Stomach smooth muscle (tissue), 2 donors: ENCODE measurements at regions not wholly inside any gene's neighbourhood (a gene's known extent, or its start where the extent isn't known, plus 50 kb on each side); places are given as distances from the start of the nearest gene placed in this dataset.
A peak's percentile ranks its signal among the peaks of the same experiment; 100 is the strongest.
"Not testable (repeated sequence)": the region's sequence is repeated elsewhere in the genome, so short reads cannot be mapped to it uniquely, and the experiment has no call there.

Source experiments
- H3K27ac ChIP-seq: one replicate; pipeline ENCODE4 v1.7.0; 2013; ENCODE audit warnings: mild to moderate bottlenecking, low read length, inconsistent platforms
- H3K27me3 ChIP-seq, 2 donors: one replicate each; pipeline ENCODE4 v1.7.0; 2013; ENCODE audit warnings: low read length in 2 of 2; ENCODE audit not compliant: insufficient read depth in 2 of 2, control insufficient read depth in 1 of 2
- H3K36me3 ChIP-seq, 2 donors: one replicate each; pipeline ENCODE4 v1.7.0; 2013; ENCODE audit warnings: low read length in 2 of 2; ENCODE audit not compliant: control insufficient read depth in 2 of 2, insufficient read depth in 2 of 2
- H3K4me1 ChIP-seq: one replicate; pipeline ENCODE4 v1.7.0; 2013; ENCODE audit warnings: low read length; ENCODE audit not compliant: control insufficient read depth, insufficient read depth
- H3K4me3 ChIP-seq, 2 donors: one replicate each; pipeline ENCODE4 v1.7.0; 2013; ENCODE audit warnings: low read length in 2 of 2
- H3K9ac ChIP-seq, 2 donors: one replicate each; pipeline ENCODE4 v1.7.0; 2013; ENCODE audit warnings: low read length in 2 of 2, mild to moderate bottlenecking in 1 of 2
- H3K9me3 ChIP-seq, 2 donors: one replicate each; pipeline ENCODE4 v1.7.0; 2013; ENCODE audit warnings: low read length in 2 of 2; ENCODE audit not compliant: control insufficient read depth in 2 of 2
- donor health status: healthy.
- donor health status: Pancreatic carcinoma.

DNA sequence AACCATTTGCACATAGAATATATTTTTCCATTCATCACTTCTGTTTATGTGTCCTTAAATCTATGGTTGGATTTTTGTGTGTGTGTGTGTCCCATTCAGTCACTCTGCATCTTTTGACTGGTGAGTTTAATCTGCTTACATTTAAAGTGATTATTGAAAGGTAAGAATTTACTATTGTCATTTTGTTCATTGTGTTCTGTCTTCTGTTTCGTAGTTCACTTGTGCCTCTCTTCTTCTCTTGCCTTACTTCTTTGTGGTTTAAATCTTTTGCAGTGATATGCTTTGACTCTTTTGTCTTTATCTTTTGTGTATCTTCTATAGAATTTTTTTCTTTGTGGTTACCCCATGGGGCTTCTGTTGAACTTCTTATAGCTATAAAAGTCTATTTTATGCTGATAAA, 166.3 kb upstream of the UBE3A start:
- Histone ChIP-seq H3K27me3 (no peaks in the 10 kb centered on the region), H3K4me1 (peaks cover 10% of the 10 kb centered on the region), H3K9me3 (no peaks in the 10 kb centered on the region), H3K9ac (no peak overlapping the region), H3K36me3 (no peaks in the 10 kb centered on the region), H3K4me3 (no peak overlapping the region), H3K27ac (no peak overlapping the region)

DNA sequence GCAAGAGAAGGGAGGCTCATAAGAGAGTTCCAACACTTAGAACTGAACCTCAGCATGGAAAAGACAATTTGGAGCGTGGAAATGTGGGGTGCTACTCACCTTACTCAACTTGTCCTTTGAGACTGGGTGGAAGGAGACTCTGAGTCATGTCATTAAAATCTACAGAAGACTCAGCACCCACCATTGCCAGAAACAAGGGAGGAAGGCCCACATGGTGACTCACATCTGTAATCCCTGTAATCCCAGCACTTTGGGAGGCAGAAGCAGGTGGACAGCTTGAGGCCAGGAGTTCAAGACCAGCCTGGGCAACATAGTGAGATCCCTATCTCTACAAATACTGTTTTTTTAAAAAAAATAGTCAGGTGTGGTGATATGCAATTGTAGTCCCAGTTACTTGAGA, 161.9 kb upstream of the UBE3A start:
- Histone ChIP-seq H3K9ac (no peak overlapping the region), H3K4me3 (no peak overlapping the region)

DNA sequence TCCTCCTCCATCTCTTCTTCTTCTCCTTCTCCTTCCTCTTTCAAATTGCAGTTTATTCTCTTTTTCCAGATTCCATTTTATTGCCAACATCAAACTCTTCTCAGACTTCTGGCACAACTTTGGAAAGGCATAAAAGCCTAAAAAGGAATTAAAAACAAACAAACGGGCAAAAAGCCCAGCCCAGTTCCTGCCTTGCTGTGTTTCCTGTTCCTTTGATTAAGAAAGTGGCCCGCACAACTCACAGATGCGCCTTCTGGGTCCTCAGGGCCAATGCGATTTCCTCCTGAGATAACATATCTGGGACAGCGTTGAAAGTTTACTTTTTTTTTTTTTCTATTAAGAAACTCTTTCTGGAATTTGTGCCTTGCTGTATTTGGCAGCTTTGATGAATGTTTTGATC, 158.7 kb upstream of the UBE3A start:
- Histone ChIP-seq H3K9me3 (peaks cover 0 to 4% of the 10 kb centered on the region in 2 donors), H3K27me3 (no peaks in the 10 kb centered on the region), H3K4me1 (peaks cover 3% of the 10 kb centered on the region), H3K27ac (no peak overlapping the region), H3K4me3 (peak overlapping the region in 1 of 2 donors; percentile 59), H3K9ac (no peak overlapping the region), H3K36me3 (no peaks in the 10 kb centered on the region)

More for the DNA sequence above, 161.9 kb upstream of the UBE3A start:
- peaks cover 3% of the 10 kb centered on the region for H3K4me1 ChIP-seq
- no peaks in the 10 kb centered on the region for H3K27me3 ChIP-seq
- H3K27ac ChIP-seq: no peak overlapping the region
- no peaks in the 10 kb centered on the region for H3K36me3 ChIP-seq
- no peaks in the 10 kb centered on the region for H3K9me3 ChIP-seq

DNA sequence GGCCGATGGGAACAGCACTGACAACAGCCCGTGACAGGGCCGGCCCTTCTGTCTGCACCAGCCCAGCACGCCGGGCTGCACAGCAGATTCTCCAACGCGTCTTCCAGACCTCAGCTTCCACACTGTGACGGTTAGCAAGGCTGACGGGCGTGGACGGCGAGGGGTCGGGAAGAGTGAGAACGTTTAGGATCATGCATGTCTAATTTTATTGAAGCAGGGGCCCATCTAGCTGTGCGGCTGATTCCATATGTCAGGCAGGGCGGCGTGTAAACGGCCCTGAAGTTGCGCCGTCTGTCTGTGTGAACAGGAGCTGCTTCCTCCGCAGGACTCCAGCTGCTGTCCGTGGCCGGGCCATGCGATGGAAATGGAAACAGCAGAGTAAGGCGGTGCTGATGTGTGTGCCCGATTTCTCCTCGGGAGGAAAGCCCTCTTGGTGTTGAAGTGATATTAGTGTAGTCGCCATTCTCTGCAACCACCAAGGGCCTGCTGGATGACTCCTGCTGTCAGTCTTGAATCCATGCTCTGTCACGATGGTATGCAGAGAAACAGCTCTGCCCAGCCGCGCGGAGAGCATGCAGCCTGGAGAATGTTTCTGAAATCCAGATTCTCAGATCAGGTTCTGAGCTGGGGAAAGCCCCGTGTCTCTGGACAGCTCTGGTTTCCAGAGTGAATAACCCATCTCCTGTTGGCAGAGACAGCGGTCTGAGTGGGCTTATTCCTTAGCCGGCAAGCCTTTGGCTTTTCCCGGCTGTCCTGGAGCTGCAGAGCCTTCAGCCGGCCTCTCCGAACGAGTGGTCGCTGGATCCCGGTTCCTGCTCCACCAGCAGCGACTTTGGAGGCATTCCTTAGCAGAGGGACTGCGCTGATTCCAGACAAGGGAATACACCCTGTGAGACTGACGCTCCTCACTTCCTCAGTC, 158.1 kb upstream of the UBE3A start:
- Histone ChIP-seq H3K36me3 (no peaks in the 10 kb centered on the region), H3K4me3 (peak overlapping the region in 1 of 2 donors; percentile 59), H3K9me3 (peaks cover 0 to 4% of the 10 kb centered on the region in 2 donors), H3K27ac (no peak overlapping the region), H3K27me3 (no peaks in the 10 kb centered on the region), H3K9ac (no peak overlapping the region), H3K4me1 (peaks cover 3% of the 10 kb centered on the region)

DNA sequence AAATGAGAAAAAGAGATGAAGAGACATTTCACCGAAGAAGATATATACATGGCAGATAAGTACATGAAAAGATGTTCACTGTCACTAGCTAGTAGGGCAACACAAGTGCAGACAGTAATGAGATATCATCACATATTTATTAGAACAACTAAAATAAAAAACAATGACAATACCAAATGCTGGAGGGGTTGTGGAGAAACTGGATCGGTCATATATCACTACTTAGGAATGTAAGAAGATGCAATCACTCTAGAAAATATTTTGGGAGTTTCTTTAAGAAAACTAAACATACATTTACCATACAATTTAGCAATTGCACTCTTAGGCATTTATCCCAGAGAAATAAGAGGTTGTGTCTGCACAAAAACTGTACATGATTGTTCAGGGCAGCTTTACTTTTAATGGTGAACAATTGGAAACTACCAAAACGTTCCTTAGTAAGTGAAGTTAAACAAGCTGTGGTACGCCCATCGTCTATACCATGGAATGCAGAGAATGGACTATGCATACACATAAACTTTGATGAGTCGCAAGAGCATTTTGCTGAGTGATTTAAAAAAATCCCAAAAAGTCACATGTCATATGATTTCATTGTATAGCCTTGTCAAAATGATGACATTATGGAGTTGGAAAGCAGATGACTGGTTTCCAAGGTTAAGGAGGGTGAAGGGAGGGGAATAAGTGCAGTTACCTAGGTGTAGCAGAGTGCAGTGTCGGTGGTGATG, 149.0 kb upstream of the UBE3A start:
- no peak overlapping the region for H3K4me3 ChIP-seq
- H3K27ac ChIP-seq: no peak overlapping the region
- H3K36me3 ChIP-seq: no peaks in the 10 kb centered on the region
- H3K4me1 ChIP-seq: no peaks in the 10 kb centered on the region
- H3K27me3 ChIP-seq: no peaks in the 10 kb centered on the region
- peaks cover 3% of the 10 kb centered on the region in 2 donors for H3K9me3 ChIP-seq
- no peak overlapping the region for H3K9ac ChIP-seq

DNA sequence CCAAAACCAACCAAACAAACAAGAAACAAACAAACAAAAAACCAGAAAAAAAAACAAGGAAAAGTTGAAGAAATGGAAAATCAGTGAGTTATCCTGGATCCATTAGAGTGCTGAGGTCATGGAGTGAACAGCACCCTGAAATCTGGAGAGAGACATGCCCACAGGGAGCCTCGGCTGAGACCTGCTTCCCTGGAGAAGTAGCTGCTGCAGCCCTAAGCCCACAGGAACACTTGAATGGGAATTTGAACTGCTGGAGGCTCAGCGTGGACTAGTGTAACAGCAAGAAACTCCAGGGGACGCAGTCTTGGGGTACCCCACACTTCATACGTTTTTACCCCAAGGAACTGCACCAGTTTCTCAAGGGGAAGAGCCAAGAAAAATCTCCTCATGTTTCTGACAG, 144.1 kb upstream of the UBE3A start:
- no peaks in the 10 kb centered on the region for H3K4me1 ChIP-seq
- no peaks in the 10 kb centered on the region for H3K36me3 ChIP-seq
- H3K9me3 ChIP-seq: peaks cover 0 to 3% of the 10 kb centered on the region in 2 donors

DNA sequence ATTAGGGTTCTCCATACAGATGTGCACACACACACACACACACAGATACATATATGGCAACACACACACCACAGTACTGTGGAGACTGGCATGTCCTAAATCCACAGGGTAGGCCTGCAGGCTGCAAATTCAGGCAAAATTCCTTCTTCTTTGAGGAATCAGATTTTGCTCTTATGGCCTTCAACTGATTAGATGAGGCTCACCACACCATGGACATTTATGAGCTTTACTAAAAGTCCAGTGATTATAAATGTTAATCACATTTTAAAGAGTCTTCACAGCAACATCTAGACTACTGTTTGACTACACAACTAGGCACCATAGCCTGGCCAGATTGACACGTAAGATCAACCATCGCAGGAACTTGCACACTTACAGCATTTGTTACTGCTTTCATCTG, 140.3 kb upstream of the UBE3A start:
- H3K36me3 ChIP-seq: no peaks in the 10 kb centered on the region
- no peak overlapping the region for H3K4me3 ChIP-seq
- H3K9me3 ChIP-seq: no peaks in the 10 kb centered on the region
- H3K4me1 ChIP-seq: no peaks in the 10 kb centered on the region
- no peak overlapping the region for H3K9ac ChIP-seq
- H3K27me3 ChIP-seq: no peaks in the 10 kb centered on the region
- no peak overlapping the region for H3K27ac ChIP-seq

More for the DNA sequence above, 144.1 kb upstream of the UBE3A start:
- Histone ChIP-seq H3K27ac (no peak overlapping the region), H3K4me3 (no peak overlapping the region), H3K27me3 (no peaks in the 10 kb centered on the region), H3K9ac (no peak overlapping the region)

DNA sequence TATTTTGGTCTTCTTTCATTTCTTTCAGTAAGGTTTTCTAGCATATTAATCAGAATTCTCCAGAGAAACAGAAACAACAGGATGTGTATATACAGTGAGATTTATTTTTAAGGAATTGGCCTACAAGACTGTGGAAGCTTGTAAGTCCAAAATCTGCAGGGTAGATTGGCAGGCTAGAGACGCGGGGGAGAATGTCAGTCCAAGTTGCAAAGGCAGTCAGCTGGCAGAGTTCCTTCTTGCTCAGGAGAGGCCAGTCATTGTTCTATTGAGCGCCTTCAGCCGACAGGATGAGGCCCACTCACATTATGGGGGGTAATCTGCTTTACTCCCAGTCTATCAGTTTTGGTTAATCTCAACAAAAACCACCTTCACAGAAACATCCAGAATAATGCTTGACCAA, 133.4 kb upstream of the UBE3A start:
- Histone ChIP-seq H3K27me3 (no peaks in the 10 kb centered on the region), H3K4me3 (no peak overlapping the region), H3K27ac (no peak overlapping the region), H3K36me3 (no peaks in the 10 kb centered on the region), H3K9ac (no peak overlapping the region), H3K4me1 (peaks cover 32% of the 10 kb centered on the region), H3K9me3 (no peaks in the 10 kb centered on the region)

DNA sequence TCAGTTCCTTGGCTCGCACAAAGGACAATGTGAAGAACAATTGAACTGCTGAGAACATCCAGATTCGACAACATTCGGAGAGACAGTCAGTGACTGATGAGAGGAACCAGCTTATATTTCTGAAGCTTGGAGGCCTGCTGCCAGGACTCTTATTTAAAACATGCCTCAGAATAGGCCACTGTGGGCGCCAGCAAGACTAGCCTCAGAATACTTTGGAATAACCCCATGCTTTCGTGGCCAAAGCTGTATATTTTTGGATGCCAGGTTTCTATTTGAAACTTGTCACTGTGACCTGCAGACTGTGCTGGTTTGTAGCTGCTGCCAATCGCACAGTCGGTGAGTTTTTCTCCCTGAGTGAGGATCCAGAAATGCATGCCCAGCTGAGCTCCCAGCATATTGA, 129.9 kb upstream of the UBE3A start:
- Histone ChIP-seq H3K4me3 (peak overlapping the region in 1 of 2 donors; percentile 15), H3K36me3 (no peaks in the 10 kb centered on the region), H3K27me3 (no peaks in the 10 kb centered on the region), H3K4me1 (peaks cover 32% of the 10 kb centered on the region), H3K9me3 (no peaks in the 10 kb centered on the region), H3K9ac (no peak overlapping the region), H3K27ac (no peak overlapping the region)

DNA sequence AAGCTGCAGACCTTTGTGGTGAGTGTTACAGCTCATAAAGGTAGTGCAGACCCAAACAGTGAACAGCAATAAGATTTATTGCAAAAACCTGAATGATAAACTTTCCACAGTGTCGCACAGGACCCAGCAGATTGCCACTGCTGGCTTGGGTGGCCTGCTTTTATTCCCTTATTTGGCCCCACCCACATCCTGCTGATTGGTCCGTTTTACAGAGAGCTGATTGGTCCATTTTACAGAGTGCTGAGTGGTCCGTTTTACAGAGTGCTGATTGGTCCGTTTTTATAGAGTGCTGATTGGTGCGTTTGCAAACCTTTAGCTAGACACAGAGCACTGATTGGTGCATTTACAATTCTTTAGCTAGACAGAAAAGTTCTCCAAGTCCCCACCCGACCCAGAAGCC, 127.7 kb upstream of the UBE3A start:
- peaks cover 32% of the 10 kb centered on the region for H3K4me1 ChIP-seq
- H3K4me3 ChIP-seq, H3K27me3 ChIP-seq, H3K36me3 ChIP-seq, H3K9me3 ChIP-seq, H3K27ac ChIP-seq, H3K9ac ChIP-seq: not testable (repeated sequence)
